ENCODE measurements at regions not wholly inside any gene's neighbourhood (a gene's known extent, or its start where the extent isn't known, plus 50 kb on each side); places are given as distances from the start of the nearest gene placed in this dataset.

DNA sequence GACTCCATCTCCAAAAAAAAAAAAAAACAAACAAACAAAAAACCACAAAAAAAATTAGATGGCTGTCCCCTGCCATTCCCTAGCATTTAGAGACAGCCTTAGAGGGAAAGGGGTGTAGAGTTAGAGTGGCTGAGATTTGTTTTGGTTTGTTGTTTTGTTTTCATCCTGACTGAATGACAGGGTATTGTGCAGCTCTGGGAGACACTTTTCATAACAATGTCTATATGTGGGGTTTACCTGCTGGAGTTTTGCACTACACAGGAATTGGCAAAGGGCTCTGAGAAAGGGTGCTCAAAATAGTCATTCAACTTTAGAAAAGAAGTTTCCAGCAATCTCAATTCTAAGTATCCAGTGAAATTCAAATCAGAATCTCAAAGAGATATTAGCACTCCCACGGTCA is 732.5 kb upstream of the CHAC2 start:
- no peak for TF ChIP-seq TAF1 (IDR thresholded peaks at IDR 0.05; ENCODE audit: borderline replicate concordance, insufficient read depth, low read length)
- TF ChIP-seq POLR2AphosphoS5 (IDR thresholded peaks at IDR 0.05; ENCODE audit: low read depth, low read length) = no peak
- TF ChIP-seq SIN3A (IDR thresholded peaks at IDR 0.05; ENCODE audit: borderline replicate concordance, insufficient read depth, low read length) = no peak
- TF ChIP-seq, protein P1, sequence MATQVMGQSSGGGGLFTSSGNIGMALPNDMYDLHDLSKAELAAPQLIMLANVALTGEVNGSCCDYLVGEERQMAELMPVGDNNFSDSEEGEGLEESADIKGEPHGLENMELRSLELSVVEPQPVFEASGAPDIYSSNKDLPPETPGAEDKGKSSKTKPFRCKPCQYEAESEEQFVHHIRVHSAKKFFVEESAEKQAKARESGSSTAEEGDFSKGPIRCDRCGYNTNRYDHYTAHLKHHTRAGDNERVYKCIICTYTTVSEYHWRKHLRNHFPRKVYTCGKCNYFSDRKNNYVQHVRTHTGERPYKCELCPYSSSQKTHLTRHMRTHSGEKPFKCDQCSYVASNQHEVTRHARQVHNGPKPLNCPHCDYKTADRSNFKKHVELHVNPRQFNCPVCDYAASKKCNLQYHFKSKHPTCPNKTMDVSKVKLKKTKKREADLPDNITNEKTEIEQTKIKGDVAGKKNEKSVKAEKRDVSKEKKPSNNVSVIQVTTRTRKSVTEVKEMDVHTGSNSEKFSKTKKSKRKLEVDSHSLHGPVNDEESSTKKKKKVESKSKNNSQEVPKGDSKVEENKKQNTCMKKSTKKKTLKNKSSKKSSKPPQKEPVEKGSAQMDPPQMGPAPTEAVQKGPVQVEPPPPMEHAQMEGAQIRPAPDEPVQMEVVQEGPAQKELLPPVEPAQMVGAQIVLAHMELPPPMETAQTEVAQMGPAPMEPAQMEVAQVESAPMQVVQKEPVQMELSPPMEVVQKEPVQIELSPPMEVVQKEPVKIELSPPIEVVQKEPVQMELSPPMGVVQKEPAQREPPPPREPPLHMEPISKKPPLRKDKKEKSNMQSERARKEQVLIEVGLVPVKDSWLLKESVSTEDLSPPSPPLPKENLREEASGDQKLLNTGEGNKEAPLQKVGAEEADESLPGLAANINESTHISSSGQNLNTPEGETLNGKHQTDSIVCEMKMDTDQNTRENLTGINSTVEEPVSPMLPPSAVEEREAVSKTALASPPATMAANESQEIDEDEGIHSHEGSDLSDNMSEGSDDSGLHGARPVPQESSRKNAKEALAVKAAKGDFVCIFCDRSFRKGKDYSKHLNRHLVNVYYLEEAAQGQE (IDR thresholded peaks at IDR 0.05; ENCODE audit: insufficient read depth in 1 of 2, low read depth in 2 of 2, low read length in 2 of 2) = no peak
- TF ChIP-seq FOXP2 (optimal IDR thresholded peaks at IDR 0.05; ENCODE audit: borderline replicate concordance, extremely low read depth, extremely low read length, insufficient read depth) = no peak

All from PFSK-1 (cell line).